HL-60 (cell line): ENCODE measurements at regions not wholly inside any gene's neighbourhood (a gene's known extent, or its start where the extent isn't known, plus 50 kb on each side); places are given as distances from the start of the nearest gene placed in this dataset.

Experiments used
- POLR2AphosphoS5 ChIP-seq: IDR thresholded peaks from 2 replicates; pipeline ENCODE4 v1.6.1; 2012; ENCODE audit warnings: low read depth
- REST ChIP-seq: IDR thresholded peaks from 2 replicates; pipeline ENCODE4 v1.6.1; 2012; ENCODE audit warnings: low read depth; ENCODE audit not compliant: insufficient replicate concordance
- TF ChIP-seq, protein P1 (sequence below): IDR thresholded peaks from one replicate; pipeline ENCODE4 v1.5.1; 2011; ENCODE audit warnings: low read length, control low read depth, inconsistent platforms; ENCODE audit not compliant: insufficient read depth

DNA sequence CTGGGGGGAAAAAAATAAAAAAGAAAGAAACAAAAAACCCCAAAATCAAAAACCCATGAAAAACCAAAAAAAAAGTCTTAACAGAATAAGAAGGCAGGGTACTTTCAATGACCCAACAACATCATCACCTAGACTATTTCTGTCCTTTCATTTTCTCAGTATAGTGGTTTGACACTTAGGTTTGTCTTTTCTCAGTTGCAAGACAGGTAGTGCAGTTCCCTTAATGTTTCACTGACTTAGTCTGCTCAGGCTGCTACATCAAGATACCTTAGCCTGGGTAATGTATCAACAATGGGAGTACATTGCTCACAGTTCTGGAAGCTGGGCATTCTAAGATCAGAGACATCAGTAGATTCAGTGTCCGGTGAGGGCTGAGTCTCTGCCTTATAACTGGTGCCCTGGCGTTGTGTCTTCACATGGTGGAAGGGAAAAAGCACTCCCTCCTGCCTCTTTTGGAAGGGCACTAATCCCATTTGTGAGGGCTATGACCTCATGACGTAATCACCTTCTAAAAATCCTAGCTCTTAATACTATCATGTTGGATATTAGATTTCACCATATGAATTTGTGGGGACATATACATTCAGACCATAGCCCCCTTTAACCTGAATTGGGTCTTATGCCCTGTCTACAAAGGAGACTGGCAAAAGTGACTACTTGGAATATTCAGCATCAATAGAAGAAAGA, 362.3 kb upstream of the RBFOX1 start:
- TF ChIP-seq, protein P1, sequence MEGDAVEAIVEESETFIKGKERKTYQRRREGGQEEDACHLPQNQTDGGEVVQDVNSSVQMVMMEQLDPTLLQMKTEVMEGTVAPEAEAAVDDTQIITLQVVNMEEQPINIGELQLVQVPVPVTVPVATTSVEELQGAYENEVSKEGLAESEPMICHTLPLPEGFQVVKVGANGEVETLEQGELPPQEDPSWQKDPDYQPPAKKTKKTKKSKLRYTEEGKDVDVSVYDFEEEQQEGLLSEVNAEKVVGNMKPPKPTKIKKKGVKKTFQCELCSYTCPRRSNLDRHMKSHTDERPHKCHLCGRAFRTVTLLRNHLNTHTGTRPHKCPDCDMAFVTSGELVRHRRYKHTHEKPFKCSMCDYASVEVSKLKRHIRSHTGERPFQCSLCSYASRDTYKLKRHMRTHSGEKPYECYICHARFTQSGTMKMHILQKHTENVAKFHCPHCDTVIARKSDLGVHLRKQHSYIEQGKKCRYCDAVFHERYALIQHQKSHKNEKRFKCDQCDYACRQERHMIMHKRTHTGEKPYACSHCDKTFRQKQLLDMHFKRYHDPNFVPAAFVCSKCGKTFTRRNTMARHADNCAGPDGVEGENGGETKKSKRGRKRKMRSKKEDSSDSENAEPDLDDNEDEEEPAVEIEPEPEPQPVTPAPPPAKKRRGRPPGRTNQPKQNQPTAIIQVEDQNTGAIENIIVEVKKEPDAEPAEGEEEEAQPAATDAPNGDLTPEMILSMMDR: no peak
- no peak for TF ChIP-seq REST
- TF ChIP-seq POLR2AphosphoS5: no peak
